Frontal cortex (tissue), 3 donors: ENCODE measurements at regions not wholly inside any gene's neighbourhood (a gene's known extent, or its start where the extent isn't known, plus 50 kb on each side); places are given as distances from the start of the nearest gene placed in this dataset.
"Not testable (repeated sequence)": the region's sequence is repeated elsewhere in the genome, so short reads cannot be mapped to it uniquely, and the experiment has no call there.

Experiments
- DNase-seq, 2 donors: peaks; one replicate each; pipeline ENCODE4 v3.0.0; 2012; ENCODE audit warnings: low spot score in 2 of 2
- FAIRE-seq: peaks from 2 replicates; lab custom pipeline; 2012; peaks lifted over from hg19 to GRCh38; lab: Jason Lieb, UNC
- donor health status: control.
- donor health status: control.
- donor health status: control.

- DNase-seq (no peak), FAIRE-seq (no peak)
Measured at GRCh38 chr1:189217646-189218045, 1260.0 kb downstream of the BRINP3 start.

- DNase-seq = no peak
- FAIRE-seq = no peak
Measured at GRCh38 chr1:189220750-189221149, 1256.9 kb downstream of the BRINP3 start.

GRCh38 chr1:189225794-189226145 is 1251.9 kb downstream of the BRINP3 start:
- not testable (repeated sequence) for DNase-seq, FAIRE-seq

GRCh38 chr1:189226779-189227178 is 1250.9 kb downstream of the BRINP3 start:
- DNase-seq (no peak), FAIRE-seq (no peak)

GRCh38 chr1:189237008-189237407 is 1240.7 kb downstream of the BRINP3 start:
- DNase-seq (no peak), FAIRE-seq (no peak)

GRCh38 chr1:189253601-189254350 is 1223.9 kb downstream of the BRINP3 start:
- no peak for FAIRE-seq
- no peak for DNase-seq

- DNase-seq, FAIRE-seq: not testable (repeated sequence)
Measured at GRCh38 chr1:189261128-189261527, 1216.5 kb downstream of the BRINP3 start.

DNA sequence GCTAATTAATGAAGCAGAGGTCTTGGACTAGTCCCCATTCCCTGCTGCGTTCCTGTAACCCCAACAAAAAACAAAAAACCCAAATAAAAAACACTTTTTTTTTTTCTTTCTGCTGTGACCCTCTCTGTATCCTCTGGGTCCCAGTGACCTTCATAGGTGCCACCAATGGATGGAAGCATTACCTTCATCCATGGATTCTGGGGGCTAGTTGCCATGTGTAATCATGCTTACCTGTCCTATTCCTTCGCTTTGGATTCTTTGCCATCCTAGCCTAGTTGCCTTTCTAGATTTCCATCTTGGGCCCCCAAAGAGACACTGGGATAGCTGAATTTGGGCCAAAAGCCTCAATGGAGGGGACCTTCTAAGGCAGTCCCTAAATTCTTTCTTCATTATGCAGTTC is 1208.7 kb downstream of the BRINP3 start:
- no peak for DNase-seq

GRCh38 chr1:189274267-189274666 is 1203.4 kb downstream of the BRINP3 start:
- FAIRE-seq = no peak
- DNase-seq = no peak

More for the DNA sequence above, 1208.7 kb downstream of the BRINP3 start:
- FAIRE-seq = no peak

DNA sequence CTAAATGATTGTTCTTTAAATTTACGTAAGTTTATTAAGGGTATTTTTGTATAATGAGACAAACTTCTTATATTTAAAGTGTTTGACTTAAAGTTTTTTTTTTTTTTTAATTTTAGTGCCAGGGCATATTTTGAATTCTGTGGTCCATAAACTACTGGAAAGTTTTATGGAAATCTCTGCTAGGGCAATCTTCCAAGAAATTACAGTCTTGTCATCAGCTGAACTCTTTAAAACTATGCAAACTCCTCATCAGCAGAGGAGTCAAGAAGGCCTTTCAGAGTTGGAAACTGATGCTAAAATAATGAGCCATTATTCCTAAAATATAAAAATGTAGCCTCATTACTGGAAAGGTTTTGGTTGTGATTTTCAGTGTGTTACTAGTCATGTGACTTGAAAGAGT is 1201.9 kb downstream of the BRINP3 start:
- FAIRE-seq = no peak
- DNase-seq = no peak

DNA sequence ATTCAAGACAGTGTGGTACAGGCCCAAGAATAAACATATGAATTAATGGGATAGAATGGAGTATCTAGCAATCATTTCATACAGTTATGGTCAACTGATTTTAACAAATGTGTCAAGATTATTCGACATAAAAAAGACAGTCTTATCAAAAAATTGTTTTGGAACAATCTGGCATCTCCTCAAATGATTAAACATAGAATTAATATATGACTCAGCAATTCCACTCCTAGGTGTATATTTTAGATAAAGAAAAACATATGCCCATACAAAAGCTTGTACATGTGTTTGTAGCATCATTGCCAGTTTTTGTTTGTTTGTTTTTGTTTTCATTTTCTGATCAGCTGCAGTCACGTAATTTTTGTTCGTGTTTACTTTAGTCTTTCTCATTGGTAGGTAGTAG is 1188.3 kb downstream of the BRINP3 start:
- FAIRE-seq (no peak), DNase-seq (no peak)

DNA sequence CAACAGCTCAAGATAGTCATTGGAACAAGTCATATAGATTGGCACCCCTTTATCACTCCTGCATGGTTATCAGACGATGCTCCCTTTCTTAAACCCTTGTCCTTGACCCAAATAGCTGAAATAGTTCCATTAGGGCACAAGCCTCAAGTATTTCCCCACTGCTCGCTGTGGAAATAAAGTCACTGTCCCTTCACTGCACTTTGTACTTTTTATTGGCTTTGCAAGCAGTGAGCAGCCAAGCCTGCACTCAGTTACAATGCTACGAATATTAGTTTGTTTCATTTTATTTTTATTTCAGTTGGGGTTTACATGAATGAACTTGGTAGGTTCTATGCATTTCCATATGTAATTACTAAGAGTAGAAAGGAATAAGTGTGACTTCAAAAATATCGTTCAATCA is 1176.4 kb downstream of the BRINP3 start:
- no peak for FAIRE-seq
- DNase-seq = no peak

GRCh38 chr1:189305279-189305678 is 1172.4 kb downstream of the BRINP3 start:
- DNase-seq (no peak), FAIRE-seq (no peak)

- FAIRE-seq (no peak), DNase-seq (no peak)
Measured at GRCh38 chr1:189311915-189312314, 1165.7 kb downstream of the BRINP3 start.

DNA sequence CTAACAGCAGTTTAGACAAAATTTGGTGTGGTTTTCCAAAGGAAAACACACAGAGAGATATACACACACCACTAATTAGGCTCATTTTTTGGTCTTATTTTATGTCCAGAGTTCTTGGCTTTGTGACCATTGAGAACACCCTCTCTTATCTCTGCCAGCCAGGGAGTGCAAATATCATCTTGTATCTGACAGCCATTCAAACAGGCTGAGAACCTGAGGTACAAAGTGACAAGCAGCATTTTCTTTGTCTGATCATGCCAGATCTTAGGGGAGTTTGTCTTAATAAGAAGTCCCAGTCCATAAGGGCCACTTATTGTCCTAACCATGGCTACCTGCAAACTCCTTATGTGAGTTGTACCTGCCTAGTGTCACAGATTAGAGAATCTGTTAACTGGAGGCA is 1165.2 kb downstream of the BRINP3 start:
- FAIRE-seq (no peak), DNase-seq (no peak)

DNA sequence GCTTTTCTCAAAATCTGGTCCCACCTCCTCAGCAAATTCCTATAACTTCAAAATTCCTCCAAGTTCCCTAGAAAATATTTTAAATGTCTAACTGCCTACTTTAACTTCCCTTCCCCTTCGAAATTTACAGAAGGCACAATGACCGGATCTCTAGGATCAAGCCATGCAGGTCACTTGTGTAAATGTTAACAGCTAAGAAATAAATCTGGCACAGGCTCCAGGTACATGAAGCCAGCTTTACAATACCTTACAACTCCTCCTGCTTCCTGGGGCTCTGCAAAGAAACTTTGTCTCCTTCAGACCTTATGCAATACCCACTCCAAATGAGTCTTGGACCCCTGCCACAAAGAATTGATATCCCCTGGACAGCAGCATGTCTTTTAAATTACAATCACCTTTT is 1164.2 kb downstream of the BRINP3 start:
- FAIRE-seq = no peak

DNA sequence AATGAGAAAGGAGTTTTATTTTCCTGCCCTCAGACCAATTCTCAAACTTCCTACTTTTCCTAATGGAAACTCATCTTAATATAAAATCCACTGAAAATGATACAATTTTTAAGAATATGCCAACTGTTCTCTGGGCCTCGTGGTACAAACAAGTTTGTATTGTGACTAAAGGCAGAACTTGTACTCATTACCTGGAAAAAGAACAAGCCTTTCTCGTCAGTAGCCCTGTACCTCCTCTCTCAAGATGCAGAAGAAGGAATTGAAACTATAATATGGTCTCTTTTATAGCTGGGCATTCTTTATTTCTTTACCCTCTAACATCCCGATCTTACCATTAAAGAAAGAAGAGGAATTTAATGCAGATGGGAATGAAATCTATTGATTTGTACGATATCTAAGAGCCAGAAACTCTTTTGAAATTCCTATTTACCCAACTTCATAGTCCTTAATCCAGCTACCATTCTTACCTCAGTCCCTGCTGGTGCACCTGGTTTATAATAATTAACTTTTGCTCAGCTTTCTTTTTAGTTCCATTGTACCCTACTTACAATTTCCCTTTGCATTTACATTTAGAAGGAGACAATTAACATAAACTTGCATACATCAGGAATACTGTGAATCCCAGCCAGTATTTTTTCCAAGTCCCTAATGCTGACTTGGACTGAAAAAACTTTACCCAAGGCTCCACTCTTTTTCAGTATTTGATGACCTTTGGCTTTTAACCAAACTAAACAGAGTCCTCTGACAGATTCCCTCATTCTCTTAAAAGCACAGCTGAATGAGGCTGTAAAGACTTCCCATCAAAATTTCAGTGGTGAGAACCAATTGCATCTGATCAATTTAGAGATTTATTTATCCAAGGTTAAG is 1162.4 kb downstream of the BRINP3 start:
- no peak for DNase-seq
- no peak for FAIRE-seq

More for the DNA sequence above, 1164.2 kb downstream of the BRINP3 start:
- no peak for DNase-seq

GRCh38 chr1:189323091-189323490 is 1154.6 kb downstream of the BRINP3 start:
- DNase-seq (no peak), FAIRE-seq (no peak)

DNA sequence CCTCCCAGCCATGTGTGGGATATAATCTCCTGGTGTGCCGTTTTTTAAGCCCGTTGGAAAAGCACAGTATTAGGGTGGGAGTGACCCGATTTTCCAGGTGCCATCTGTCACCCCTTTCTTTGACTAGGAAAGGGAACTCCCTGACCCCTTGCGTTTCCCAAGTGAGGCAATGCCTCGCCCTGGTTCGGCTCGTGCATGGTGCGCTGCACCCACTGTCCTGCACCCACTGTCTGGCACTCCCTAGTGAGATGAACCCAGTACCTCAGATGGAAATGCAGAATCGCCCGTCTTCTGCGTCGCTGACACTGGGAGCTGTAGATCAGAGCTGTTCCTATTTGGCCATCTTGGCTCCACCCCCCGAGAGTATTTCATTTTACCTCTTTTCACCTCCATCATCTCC is 1146.6 kb downstream of the BRINP3 start:
- not testable (repeated sequence) for FAIRE-seq, DNase-seq

GRCh38 chr1:189336115-189337100 is 1141.3 kb downstream of the BRINP3 start:
- no peak for DNase-seq
- no peak for FAIRE-seq
